ENCODE measurements at regions not wholly inside any gene's neighbourhood (a gene's known extent, or its start where the extent isn't known, plus 50 kb on each side); places are given as distances from the start of the nearest gene placed in this dataset.
"Not testable (repeated sequence)": the region's sequence is repeated elsewhere in the genome, so short reads cannot be mapped to it uniquely, and the experiment has no call there.

GRCh38 chr16:60949800-60950199, 1086.4 kb downstream of the CDH8 start:
- no peak for DNase-seq

DNA sequence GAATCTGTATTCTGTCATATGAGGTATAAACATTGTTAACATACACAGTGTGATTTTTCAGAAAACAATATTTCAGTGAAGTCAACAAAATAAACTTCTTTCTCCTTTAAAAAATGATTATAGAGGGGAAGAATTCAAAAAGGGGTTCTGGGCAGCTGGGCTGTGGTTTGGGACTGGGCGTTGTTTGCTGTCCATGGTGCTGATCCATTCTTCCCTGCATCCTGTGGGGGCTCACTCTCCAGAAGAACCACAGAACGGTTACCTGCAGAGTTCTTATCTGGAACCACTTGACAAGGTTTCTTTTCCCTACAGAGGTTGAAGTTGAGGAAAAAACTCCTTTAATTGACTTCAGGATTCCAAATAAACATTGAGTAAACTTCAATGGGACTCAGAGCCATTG, 1091.0 kb downstream of the CDH8 start:
- DNase-seq: no peak

DNA sequence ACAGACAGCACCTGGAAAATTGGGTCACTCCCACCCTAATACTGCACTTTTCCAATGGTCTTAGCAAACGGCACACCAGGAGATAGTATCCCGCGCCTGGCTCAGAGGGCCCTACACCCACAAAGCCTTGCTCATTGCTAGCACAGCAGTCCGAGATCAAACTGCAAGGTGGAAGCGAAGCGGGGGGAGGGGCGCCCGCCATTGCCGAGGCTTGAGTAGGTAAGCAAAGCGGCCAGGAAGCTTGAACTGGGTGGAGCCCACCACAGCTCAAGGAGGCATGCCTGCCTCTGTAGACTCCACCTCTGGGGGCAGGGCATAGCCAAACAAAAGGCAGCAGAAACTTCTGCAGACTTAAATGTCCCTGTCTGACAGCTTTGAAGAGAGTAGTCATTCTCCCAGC, 1100.0 kb downstream of the CDH8 start:
- not testable (repeated sequence) for DNase-seq

GRCh38 chr16:60932600-60932999, 1103.6 kb downstream of the CDH8 start:
- DNase-seq: no peak

GRCh38 chr16:60930291-60930690, 1105.9 kb downstream of the CDH8 start:
- DNase-seq: no peak

GRCh38 chr16:60922920-60923319, 1113.3 kb downstream of the CDH8 start:
- no peak for DNase-seq

DNA sequence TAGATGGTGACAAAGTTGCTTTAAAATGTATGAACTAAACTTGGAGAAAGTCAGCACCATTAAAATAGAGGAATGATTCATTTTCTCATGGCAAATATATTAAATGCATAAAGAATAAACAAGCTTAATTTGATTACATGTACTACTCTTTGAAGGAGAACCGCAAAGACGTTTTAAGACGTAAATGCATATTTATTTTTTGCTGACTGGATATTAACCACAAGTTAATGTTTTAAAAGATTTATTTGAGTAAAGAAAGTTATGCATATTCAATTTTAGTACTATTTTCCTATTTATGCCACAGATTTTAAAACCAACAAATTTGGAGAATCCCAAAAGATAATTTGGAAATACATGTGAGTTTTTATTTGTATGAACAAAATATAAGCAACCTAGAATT, 1121.9 kb downstream of the CDH8 start:
- no peak for DNase-seq

DNA sequence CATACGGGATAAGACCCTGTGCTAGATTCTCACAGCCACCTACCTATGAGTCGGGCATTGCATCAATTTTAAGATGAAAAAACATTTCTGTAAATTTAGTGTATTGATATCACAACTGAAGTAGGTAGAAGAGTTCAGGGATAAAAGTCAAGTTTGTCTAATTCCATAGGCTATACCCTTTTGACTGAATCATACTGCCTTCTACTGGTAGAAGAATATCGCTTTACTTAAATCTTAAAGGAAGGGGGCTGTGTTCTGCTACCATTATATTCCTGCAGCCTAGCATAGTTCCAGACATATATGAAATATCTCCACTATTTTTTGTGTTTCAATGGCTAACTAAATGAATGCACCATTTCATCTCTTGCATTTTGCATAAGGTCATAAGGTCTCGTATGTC, 1128.6 kb downstream of the CDH8 start:
- no peak for DNase-seq

DNA sequence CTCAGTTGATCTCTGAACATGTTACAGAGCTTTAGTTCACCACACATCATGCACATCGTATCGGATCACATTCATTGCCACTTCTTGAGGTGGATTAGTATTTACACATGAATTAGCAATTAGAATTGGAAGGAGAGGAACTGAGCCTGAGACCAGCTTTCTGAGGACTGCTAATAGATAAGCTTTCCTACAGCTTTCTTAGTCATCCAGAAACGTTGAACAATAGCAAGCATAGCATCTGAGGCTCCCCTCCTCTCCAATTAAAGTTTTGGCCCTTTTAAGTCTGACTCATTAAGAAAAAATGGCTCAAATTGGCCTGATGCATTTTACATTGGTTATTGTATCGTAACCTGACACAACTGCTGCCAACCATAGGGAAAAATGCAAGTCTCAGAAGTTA, 1130.4 kb downstream of the CDH8 start:
- DNase-seq: no peak

DNA sequence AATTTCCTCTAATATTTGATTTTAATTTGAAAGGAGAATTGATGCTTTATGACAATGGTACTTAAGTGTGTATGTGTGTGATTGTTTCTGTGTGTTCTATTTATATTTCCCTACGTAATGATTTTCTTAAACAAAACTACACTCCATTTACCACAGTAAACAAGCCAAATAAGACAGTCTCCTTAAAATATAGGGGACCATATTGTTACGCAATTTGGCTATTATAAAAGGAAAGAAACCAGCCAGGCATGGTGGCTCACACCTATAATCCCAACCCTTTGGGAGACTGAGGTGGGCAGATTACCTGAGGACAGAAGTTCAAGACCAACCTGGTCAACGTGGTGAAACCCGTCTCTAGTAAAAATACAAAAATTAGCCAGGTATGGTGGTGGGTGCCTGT, 1134.1 kb downstream of the CDH8 start:
- DNase-seq: no peak

DNA sequence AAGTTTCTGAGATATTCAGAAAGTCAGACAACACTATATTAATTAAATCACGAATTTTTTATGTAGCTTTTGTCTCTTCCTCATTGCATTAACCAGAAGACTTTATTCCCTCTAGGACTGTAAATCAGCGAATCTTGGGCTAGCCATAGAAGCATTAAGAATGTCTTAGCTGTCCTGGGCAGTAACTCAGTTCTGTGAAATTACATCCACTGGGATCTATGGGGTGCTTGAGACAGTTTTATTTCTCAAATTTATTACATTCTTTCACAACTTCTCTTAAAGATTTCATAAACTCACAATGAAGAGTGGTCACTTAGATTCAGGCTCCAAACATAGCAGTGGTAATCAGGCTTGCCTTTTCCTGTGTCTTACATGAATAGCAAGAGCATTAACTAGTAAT, 1153.4 kb downstream of the CDH8 start:
- no peak for DNase-seq

GRCh38 chr16:60852635-60853034, 1183.6 kb downstream of the CDH8 start:
- DNase-seq: no peak

DNA sequence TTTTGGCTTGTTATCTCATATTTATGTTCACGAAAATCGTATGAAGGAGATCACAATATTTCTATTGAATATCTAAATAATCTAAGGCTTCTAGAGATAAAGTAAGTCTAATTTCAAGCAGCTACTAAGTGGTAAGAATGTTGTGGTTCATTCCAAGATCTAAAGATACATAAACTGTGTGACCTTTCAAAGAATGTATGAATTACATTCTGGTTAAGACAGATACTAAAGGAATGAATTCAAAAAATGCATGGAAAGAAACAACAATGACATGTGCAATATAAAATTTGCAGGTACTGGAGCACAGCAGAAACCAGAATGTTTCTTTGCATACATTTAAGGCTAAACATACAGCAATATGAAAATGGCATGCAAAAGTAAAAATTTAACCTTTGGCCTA, 1214.6 kb downstream of the CDH8 start:
- DNase-seq: no peak

DNA sequence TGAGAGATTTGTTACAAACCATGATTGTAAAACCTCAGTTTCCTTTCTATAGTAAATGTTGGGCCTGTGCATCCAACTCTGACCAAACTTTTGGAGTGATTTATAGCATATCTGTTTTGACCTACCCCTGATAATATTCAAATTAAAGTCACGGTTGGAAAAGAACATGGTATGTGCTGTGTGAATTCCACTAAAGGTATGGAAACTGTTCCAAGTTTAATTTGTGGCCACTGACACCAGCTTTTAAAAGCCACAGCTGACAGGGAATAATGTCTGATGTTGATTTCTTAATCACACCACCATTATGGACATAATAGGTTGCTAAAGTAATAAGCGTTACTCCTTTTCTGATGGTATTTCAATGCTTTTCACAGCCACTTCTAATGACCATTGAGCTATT, 1215.9 kb downstream of the CDH8 start:
- no peak for DNase-seq

DNA sequence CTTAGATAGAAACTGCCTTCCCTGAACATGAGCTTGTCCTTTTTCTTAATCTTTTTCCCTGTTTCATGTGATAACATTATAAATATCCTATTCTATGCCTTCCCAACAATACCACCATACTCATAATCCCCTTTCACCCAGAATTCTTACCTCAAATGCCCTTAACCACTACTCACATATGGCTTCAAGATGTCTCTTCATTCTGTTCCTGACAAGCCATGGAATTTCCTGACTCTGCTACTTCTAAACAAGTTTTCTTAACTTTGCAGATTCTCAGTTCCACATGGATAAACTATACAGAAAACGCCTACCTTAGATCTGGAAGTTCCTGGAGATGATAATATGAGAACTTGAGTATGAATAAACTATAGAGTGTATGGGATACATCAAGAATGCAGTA, 1217.8 kb downstream of the CDH8 start:
- DNase-seq: no peak

DNA sequence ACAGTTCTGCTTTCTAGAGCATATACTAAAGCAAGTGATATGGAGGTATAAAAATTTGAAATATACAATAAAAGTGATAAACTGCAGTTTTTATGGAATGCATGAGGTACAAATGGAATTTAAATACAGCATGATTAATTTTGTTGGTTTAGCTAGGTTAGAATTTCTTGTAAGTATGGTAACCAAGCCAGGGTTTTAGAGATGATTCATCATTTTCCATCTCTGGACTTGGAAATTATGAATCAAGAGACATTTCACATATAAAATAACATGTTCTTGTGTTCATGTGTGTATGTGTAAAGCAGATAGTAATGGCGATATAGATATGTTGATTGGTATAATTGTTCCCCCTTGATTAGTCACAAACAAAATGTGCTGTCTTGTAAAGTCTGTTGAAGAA, 1219.8 kb downstream of the CDH8 start:
- DNase-seq: no peak

DNA sequence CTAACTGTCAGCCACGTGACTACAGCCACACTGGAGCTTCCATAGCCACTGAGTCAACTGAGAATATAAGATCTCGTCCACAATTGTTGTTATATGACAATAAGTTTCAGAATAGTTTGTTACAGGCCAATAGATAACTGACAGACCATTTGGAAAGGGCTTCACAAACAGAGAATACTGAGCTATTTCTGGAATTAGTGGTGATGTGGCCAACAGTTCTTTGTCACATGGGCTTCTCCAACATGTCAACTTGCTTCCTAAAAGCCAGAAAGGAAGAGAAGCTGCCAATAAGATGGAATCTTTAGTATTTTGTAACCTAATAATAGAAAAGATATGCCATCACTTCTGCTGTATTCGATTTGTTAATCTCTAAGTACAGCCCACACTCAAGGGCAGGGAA, 1220.4 kb downstream of the CDH8 start:
- no peak for DNase-seq

DNA sequence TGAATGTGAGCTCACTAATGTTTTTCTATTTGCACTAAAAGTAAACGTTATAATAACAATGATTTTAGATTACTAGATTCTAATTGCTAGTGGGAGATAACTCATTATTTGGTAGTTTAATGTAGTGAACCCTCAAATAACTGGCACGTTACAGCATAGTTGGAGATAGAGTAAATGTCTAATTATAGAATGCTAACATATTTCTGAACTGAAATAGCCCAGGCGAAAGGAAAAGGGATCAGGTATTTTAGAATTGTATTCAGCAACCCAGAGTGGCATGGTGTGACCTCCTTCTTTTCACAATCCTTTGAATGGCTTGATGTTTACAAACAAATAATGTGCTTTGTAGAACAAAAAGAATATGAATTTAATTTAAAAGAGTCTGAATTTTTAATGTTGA, 1221.2 kb downstream of the CDH8 start:
- DNase-seq: no peak

- DNase-seq: no peak
These were observed 1224.6 kb downstream of the CDH8 start for GRCh38 chr16:60811657-60812056.

DNA sequence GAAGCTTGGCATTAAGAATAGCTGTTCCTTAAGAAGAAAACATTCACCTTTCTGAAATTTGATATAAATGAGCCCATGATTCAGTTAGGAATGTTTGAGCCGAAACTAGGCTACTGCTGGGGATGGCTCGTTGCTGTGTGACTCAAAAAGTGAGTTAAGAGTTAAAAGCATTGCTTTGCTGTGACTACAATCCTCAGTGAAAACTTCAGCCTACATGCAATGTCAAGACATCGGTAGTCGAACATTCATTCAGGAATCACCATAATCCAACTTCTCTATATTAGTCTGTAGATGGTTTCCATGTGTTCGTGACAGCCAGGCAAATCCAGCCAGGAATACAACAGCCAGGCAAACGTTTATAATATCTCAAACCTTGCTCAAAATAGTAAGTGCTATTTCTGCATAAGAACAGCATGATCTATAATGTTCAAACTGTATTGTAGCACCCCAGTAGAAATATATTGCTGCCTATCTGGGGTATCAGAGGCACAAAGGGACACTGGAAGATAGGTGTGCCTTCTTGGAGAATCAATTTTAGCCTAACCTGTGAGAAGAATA, 1225.1 kb downstream of the CDH8 start:
- no peak for DNase-seq

DNA sequence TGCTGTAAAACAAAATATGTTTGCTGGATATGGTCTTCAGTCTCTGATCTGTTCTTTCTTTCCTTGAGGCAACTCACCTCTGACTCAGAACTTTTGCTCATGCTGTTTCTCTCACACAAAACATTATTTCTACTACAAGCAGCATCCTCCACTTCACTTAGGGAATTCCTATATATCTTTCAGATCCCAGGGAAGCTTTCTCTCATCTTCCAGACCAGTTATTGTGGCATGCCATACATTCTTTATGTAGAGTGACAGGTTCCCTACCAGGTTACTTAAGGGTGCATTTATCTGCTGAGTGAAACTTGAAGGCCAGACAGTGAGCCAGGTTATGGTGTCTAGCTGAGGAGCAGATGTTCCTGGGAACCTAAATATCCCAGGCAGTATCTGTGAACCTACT, 1226.0 kb downstream of the CDH8 start:
- no peak for DNase-seq

DNA sequence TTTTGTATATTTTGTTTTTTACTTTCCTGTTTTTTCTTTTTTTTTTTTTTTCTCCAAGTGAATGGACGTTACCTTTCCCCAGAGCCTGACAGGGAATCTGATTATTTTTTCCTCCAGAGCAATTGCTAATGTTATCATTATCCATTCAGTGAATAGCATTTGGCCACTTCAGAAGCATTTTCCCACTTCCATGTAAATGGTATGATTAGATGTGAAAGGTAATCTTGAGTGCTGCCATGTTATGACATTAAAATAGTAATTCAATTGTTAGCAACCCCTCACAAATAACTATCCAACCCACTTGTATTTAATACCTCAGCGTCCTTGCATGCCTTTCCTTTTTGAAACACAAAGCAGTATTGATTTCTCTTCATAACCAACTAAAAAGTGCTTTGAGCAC, 1243.8 kb downstream of the CDH8 start:
- DNase-seq: no peak

- DNase-seq: no peak
These were observed 1247.6 kb downstream of the CDH8 start for GRCh38 chr16:60788631-60789030.

GRCh38 chr16:60776281-60776680, 1260.0 kb downstream of the CDH8 start:
- no peak for DNase-seq

- no peak for DNase-seq
These were observed 1265.1 kb downstream of the CDH8 start for GRCh38 chr16:60771138-60771537.

GRCh38 chr16:60770384-60770783, 1265.9 kb downstream of the CDH8 start:
- DNase-seq: not testable (repeated sequence)

All from NCI-H1092 treated with DMSO at 0.1 percent for 48 hours (cell line).